Trophoblast cell (in vitro differentiated cells and primary cell): ENCODE measurements at regions not wholly inside any gene's neighbourhood (a gene's known extent, or its start where the extent isn't known, plus 50 kb on each side); places are given as distances from the start of the nearest gene placed in this dataset.

Experiments used
- DNase-seq, 2 donors: peaks; one replicate each; pipeline ENCODE4 v3.0.0-alpha.2; 2016
- H2AFZ ChIP-seq: 2 replicates; pipeline ENCODE4 v1.6.1; 2013; ENCODE audit warnings: low read length, moderate library complexity, mild to moderate bottlenecking; ENCODE audit not compliant: insufficient read depth, poor library complexity
- H2AK5ac ChIP-seq: 2 replicates; pipeline ENCODE4 v1.6.1; 2013; ENCODE audit warnings: mild to moderate bottlenecking, low read length
- H2BK120ac ChIP-seq: 2 replicates; pipeline ENCODE4 v1.6.1; 2013; ENCODE audit warnings: low read length, mild to moderate bottlenecking, moderate library complexity; ENCODE audit not compliant: insufficient read depth, poor library complexity
- H2BK12ac ChIP-seq: 2 replicates; pipeline ENCODE4 v1.6.1; 2013; ENCODE audit warnings: mild to moderate bottlenecking, low read length, moderate library complexity
- H2BK5ac ChIP-seq: 2 replicates; pipeline ENCODE4 v1.6.1; 2013; ENCODE audit warnings: low read length, low read depth, moderate library complexity, mild to moderate bottlenecking; ENCODE audit not compliant: poor library complexity
- H3K14ac ChIP-seq: 2 replicates; pipeline ENCODE4 v1.6.1; 2013; ENCODE audit warnings: mild to moderate bottlenecking, low read length
- H3K18ac ChIP-seq: 2 replicates; pipeline ENCODE4 v1.6.1; 2013; ENCODE audit warnings: mild to moderate bottlenecking, low read length
- H3K23ac ChIP-seq: 2 replicates; pipeline ENCODE4 v1.6.1; 2013; ENCODE audit warnings: low read length
- H3K27ac ChIP-seq: 2 replicates; pipeline ENCODE4 v1.5.1; 2013; ENCODE audit warnings: low read depth, mild to moderate bottlenecking, inconsistent platforms, low read length, moderate library complexity
- H3K27me3 ChIP-seq: 2 replicates; pipeline ENCODE4 v1.6.1; 2013; ENCODE audit warnings: inconsistent platforms, mild to moderate bottlenecking, low read length, moderate library complexity; ENCODE audit not compliant: insufficient read depth
- H3K36me3 ChIP-seq, 2 experiments: 1 replicate in 1 of 2; 2 replicates in 1 of 2; pipeline ENCODE4 v1.6.1; 2013; ENCODE audit warnings: low read length in 2 of 2, mild to moderate bottlenecking in 2 of 2, moderate library complexity in 1 of 2; ENCODE audit not compliant: insufficient read depth in 2 of 2, control insufficient read depth in 1 of 2
- H3K4ac ChIP-seq: 2 replicates; pipeline ENCODE4 v1.6.1; 2013; ENCODE audit warnings: low read depth, mild to moderate bottlenecking, low read length, moderate library complexity
- H3K4me1 ChIP-seq, 2 experiments: 1 replicate in 1 of 2; 2 replicates in 1 of 2; pipeline ENCODE4 v1.6.1; 2013; ENCODE audit warnings: low read length in 2 of 2, mild to moderate bottlenecking in 2 of 2, moderate library complexity in 1 of 2; ENCODE audit not compliant: insufficient read depth in 2 of 2, control insufficient read depth in 1 of 2
- H3K4me2 ChIP-seq: 2 replicates; pipeline ENCODE4 v1.6.1; 2013; ENCODE audit warnings: inconsistent platforms, mild to moderate bottlenecking, low read length, moderate library complexity
- H3K4me3 ChIP-seq: 2 replicates; pipeline ENCODE4 v1.5.1; 2013; ENCODE audit warnings: mild to moderate bottlenecking, low read depth, low read length, inconsistent platforms
- H3K79me1 ChIP-seq: one replicate; pipeline ENCODE4 v1.6.1; 2013; ENCODE audit warnings: low read length
- H3K79me2 ChIP-seq: 2 replicates; pipeline ENCODE4 v1.6.1; 2013; ENCODE audit warnings: low read length, mild to moderate bottlenecking; ENCODE audit not compliant: control insufficient read depth, insufficient read depth, poor library complexity
- H3K9ac ChIP-seq: 2 replicates; pipeline ENCODE4 v1.6.1; 2013; ENCODE audit warnings: mild to moderate bottlenecking, low read length
- H3K9me3 ChIP-seq: 2 replicates; pipeline ENCODE4 v1.6.1; 2013; ENCODE audit warnings: low read depth, mild to moderate bottlenecking, control low read depth, inconsistent platforms, low read length; ENCODE audit not compliant: insufficient read depth
- H4K12ac ChIP-seq: 2 replicates; pipeline ENCODE4 v1.6.1; 2013; ENCODE audit warnings: low read depth, mild to moderate bottlenecking, low read length, moderate library complexity
- H4K8ac ChIP-seq: 2 replicates; pipeline ENCODE4 v1.6.1; 2013; ENCODE audit warnings: low read depth, mild to moderate bottlenecking, low read length, moderate library complexity
- H4K91ac ChIP-seq: one replicate; pipeline ENCODE4 v1.6.1; 2013; ENCODE audit warnings: low read depth, mild to moderate bottlenecking, low read length, moderate library complexity
- WGBS: extraction: QIAGEN DNeasy Blood & Tissue Kit; methylation state at CpG from one replicate; pipeline ENCODE4 v1.1.7; 2013; ENCODE audit warnings: missing lambda C conversion rate; ENCODE audit not compliant: insufficient read length, insufficient coverage; ENCODE audit errors: extremely low coverage; 5-methylcytosine and 5-hydroxymethylcytosine counted together

- peaks cover 3% of the 10 kb centered on the region for H3K9me3 ChIP-seq
- H3K27me3 ChIP-seq = no peaks in the 10 kb centered on the region
- WGBS = no CpG with 5 or more reads among the region's 11 CpGs
- no peak overlapping the region for H4K8ac ChIP-seq
- H3K9ac ChIP-seq = no peak overlapping the region
- H3K4me1 ChIP-seq = no peaks in the 10 kb centered on the region
- DNase-seq = no peak
- H3K27ac ChIP-seq = no peak overlapping the region
- no peak overlapping the region for H2BK12ac ChIP-seq
- no peaks in the 10 kb centered on the region for H3K36me3 ChIP-seq
- no peak overlapping the region for H2BK120ac ChIP-seq
- H4K12ac ChIP-seq = no peak overlapping the region
- H3K79me2 ChIP-seq = no peaks in the 10 kb centered on the region
- no peak overlapping the region for H3K18ac ChIP-seq
- H3K4me3 ChIP-seq = no peak overlapping the region
- H2AK5ac ChIP-seq = no peak overlapping the region
- H3K4ac ChIP-seq = no peak overlapping the region
- no peak overlapping the region for H2BK5ac ChIP-seq
- no peak overlapping the region for H3K23ac ChIP-seq
- no peak overlapping the region for H3K4me2 ChIP-seq
- H2AFZ ChIP-seq = no peak overlapping the region
- H3K14ac ChIP-seq = no peak overlapping the region
- no peak overlapping the region for H4K91ac ChIP-seq
- H3K79me1 ChIP-seq = no peaks in the 10 kb centered on the region
Observed at GRCh38 chr1:81220614-81221071, 580.1 kb upstream of the ADGRL2 start.

GRCh38 chr1:81217058-81217457 is 583.7 kb upstream of the ADGRL2 start:
- Histone ChIP-seq H3K23ac (no peak overlapping the region), H2BK120ac (no peak overlapping the region), H2AK5ac (no peak overlapping the region), H3K18ac (no peak overlapping the region), H3K4me2 (no peak overlapping the region), H4K12ac (no peak overlapping the region), H3K36me3 (no peaks in the 10 kb centered on the region), H3K27ac (no peak overlapping the region), H3K4me3 (no peak overlapping the region), H3K4ac (no peak overlapping the region), H2BK12ac (no peak overlapping the region), H3K9ac (no peak overlapping the region), H4K91ac (no peak overlapping the region), H3K14ac (no peak overlapping the region), H2AFZ (no peak overlapping the region), H3K79me1 (no peaks in the 10 kb centered on the region), H3K4me1 (no peaks in the 10 kb centered on the region), H3K9me3 (peaks cover 3% of the 10 kb centered on the region), H4K8ac (no peak overlapping the region), H3K79me2 (no peaks in the 10 kb centered on the region), H3K27me3 (no peaks in the 10 kb centered on the region), H2BK5ac (no peak overlapping the region)
- DNase-seq = no peak
- WGBS = no CpG with 5 or more reads among the region's 1 CpG

- H3K36me3 ChIP-seq = no peaks in the 10 kb centered on the region
- no peaks in the 10 kb centered on the region for H3K79me1 ChIP-seq
- H3K9ac ChIP-seq = no peak overlapping the region
- no peak overlapping the region for H2BK120ac ChIP-seq
- H3K4me3 ChIP-seq = no peak overlapping the region
- no peaks in the 10 kb centered on the region for H3K9me3 ChIP-seq
- H4K91ac ChIP-seq = no peak overlapping the region
- H3K23ac ChIP-seq = no peak overlapping the region
- no peak overlapping the region for H3K18ac ChIP-seq
- H3K27me3 ChIP-seq = no peaks in the 10 kb centered on the region
- no peaks in the 10 kb centered on the region for H3K4me1 ChIP-seq
- H3K27ac ChIP-seq = no peak overlapping the region
- no CpG with 5 or more reads among the region's 7 CpGs for WGBS
- no peak for DNase-seq
- no peaks in the 10 kb centered on the region for H3K79me2 ChIP-seq
- H2BK5ac ChIP-seq = no peak overlapping the region
- H3K14ac ChIP-seq = no peak overlapping the region
- no peak overlapping the region for H3K4me2 ChIP-seq
- no peak overlapping the region for H2AFZ ChIP-seq
- H2AK5ac ChIP-seq = no peak overlapping the region
- no peak overlapping the region for H4K8ac ChIP-seq
- H3K4ac ChIP-seq = no peak overlapping the region
- H4K12ac ChIP-seq = no peak overlapping the region
- no peak overlapping the region for H2BK12ac ChIP-seq
Observed at GRCh38 chr1:81213279-81213678, 587.5 kb upstream of the ADGRL2 start.

GRCh38 chr1:81209461-81209860 is 591.3 kb upstream of the ADGRL2 start:
- Histone ChIP-seq H3K4ac (no peak overlapping the region), H3K36me3 (no peaks in the 10 kb centered on the region), H3K4me3 (no peak overlapping the region), H2AFZ (no peak overlapping the region), H3K18ac (no peak overlapping the region), H2AK5ac (no peak overlapping the region), H3K27ac (no peak overlapping the region), H4K91ac (no peak overlapping the region), H4K12ac (no peak overlapping the region), H3K4me1 (no peaks in the 10 kb centered on the region), H3K9me3 (no peaks in the 10 kb centered on the region), H3K14ac (no peak overlapping the region), H3K9ac (no peak overlapping the region), H3K27me3 (no peaks in the 10 kb centered on the region), H2BK5ac (no peak overlapping the region), H2BK12ac (no peak overlapping the region), H4K8ac (no peak overlapping the region), H3K4me2 (no peak overlapping the region), H3K79me2 (no peaks in the 10 kb centered on the region), H3K23ac (no peak overlapping the region), H3K79me1 (no peaks in the 10 kb centered on the region), H2BK120ac (no peak overlapping the region)
- DNase-seq = no peak
- no CpG with 5 or more reads among the region's 1 CpG for WGBS
